GM12891 (cell line): ENCODE measurements at regions not wholly inside any gene's neighbourhood (a gene's known extent, or its start where the extent isn't known, plus 50 kb on each side); places are given as distances from the start of the nearest gene placed in this dataset.

Experiments
- DNase-seq: peaks from one replicate; pipeline ENCODE4 v3.0.0; 2011; ENCODE audit warnings: low spot score; ENCODE audit not compliant: insufficient read length
- FAIRE-seq: peaks from 2 replicates; lab custom pipeline; 2011; peaks lifted over from hg19 to GRCh38; lab: Jason Lieb, UNC
- PAX5 ChIP-seq: IDR thresholded peaks from 2 replicates; pipeline ENCODE4 v1.6.1; 2011; ENCODE audit warnings: low read length, moderate library complexity, mild to moderate bottlenecking; ENCODE audit not compliant: insufficient read depth, severe bottlenecking
- POLR2A ChIP-seq: IDR thresholded peaks from 2 replicates; pipeline ENCODE4 v1.6.1; 2011; ENCODE audit warnings: low read depth, low read length, control low read depth
- POLR2AphosphoS5 ChIP-seq: IDR thresholded peaks from 2 replicates; pipeline ENCODE4 v1.6.1; 2011; ENCODE audit warnings: low read depth, low read length, control low read depth
- POU2F2 ChIP-seq: IDR thresholded peaks from 2 replicates; pipeline ENCODE4 v1.6.1; 2011; ENCODE audit warnings: low read depth, mild to moderate bottlenecking, control low read depth, low read length, moderate library complexity
- SPI1 ChIP-seq: IDR thresholded peaks from 2 replicates; pipeline ENCODE4 v1.6.1; 2011; ENCODE audit warnings: low read depth, low read length, control low read depth
- TAF1 ChIP-seq: IDR thresholded peaks from 2 replicates; pipeline ENCODE4 v1.6.1; 2011; ENCODE audit warnings: low read depth, low read length, control low read depth

DNA sequence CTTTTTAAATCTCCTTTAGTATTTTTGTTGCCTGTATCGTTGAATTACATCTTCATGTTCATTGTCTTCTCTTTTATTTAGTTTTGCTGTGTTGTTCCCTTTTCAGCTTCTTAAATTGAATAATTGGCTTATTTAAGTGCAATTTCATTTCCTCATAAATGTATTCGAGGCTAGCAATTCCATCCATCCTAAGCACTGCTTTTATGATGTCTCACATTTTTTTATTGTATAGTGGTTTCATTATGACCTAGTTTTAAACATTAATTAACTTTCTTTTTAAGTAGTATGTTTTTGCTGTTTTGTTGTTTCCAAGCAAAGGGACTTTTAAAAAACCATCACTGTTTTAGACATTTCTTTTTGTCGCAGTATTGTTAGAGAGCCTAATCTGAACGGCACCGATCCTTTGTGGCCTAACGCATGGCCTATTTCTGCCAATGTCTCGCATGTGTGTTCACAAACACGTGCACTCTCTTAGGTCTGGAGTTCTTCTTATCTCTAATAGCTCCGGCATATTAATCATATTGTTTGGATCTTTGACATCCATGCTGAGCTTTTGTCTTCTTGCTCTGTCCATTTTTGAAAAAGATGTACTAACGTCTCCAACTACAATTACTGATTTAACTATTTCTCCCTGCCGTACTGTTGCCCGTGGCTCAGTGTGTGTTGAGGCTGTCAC lies 59.6 kb upstream of the ZNF516 start:
- peak; percentile 65 for FAIRE-seq
- no peak for DNase-seq
- TF ChIP-seq TAF1 (no peak), SPI1 (no peak), POLR2AphosphoS5 (no peak), POU2F2 (no peak), PAX5 (no peak), POLR2A (no peak)

DNA sequence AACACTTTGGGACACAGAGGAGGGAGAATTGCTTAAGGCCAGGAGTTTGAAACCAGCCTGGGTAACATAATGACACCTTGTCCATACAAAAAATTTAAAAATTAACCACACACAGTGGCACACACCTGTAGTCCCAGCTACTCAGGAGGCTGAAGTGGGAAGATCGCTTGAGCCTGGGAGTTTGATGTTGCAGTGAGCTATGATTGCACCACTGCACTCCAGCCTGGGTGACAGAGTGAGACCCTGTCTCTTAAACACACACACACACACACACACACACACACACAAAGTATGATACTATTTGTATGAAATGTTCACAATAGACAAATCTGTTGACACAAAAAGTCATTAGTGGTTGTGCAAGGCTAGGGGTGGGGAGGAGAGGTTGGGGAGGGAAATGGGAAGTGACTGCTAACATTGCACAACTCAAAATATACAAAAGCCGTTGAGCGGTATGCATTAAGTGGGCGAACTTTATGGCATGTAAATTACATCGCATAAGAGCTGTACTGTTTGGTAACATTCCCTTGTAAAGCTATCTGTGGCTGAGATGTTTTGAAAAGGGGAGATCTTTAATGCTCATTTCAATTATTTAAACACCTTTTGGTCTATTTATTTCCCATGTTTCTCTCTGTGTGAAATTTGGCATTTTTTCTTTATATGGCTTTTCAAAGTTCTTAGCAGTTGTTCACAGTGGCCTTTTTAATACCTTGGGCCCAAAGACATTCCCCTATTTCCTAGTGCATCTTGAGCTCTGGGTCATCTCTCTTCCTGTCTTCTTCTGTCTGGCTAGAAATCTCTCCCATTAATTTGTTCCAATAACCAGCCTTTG lies 58.9 kb upstream of the ZNF516 start:
- peak; percentile 5; the same call in 1 of the 2 replicates for TF ChIP-seq SPI1
- TF ChIP-seq POLR2A = no peak
- no peak for TF ChIP-seq POU2F2
- TF ChIP-seq TAF1 = no peak
- no peak for DNase-seq
- no peak for FAIRE-seq

DNA sequence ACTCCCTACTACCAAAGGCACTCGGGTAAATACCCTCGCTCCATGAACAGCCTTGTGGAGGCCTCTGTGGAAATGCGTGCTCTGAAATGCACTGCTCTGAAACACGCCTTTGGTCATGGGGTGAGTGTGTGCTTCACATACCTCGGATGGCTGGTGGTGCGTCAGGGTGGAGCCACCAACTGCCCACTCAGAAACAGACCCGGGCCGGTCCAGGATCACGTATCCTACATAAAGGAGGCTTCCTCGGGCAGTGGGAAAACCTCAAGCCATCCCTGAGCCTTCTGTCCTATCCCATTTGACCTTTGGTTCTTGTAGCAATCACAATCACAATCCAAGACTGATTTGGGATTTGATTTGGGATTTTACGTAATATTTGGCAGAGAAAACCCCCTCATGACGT lies 53.5 kb upstream of the ZNF516 start:
- FAIRE-seq = no peak
- DNase-seq = no peak
- TF ChIP-seq TAF1 (no peak), POU2F2 (no peak), PAX5 (no peak), POLR2AphosphoS5 (no peak), SPI1 (no peak), POLR2A (no peak)

DNA sequence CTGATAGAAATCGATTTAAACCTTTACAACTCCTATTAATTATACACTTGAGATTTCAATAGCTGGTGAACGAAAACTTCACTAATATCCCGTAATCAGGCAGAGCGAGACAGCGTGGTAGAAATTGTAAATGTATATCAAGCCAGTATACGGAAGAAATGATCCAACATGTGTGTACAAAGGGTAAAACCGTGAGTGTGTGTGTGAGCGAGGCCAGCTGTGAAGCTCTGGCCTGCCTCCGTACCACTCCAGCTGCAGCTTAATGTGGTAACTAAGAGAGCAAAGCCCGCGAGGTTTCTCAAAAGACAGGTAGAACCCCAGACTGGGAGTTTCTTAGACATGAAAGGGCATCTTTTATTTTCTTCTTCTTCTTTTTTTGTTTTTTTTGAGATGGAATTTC lies 52.3 kb upstream of the ZNF516 start:
- TF ChIP-seq PAX5 (no peak), POU2F2 (no peak), SPI1 (no peak), TAF1 (no peak), POLR2AphosphoS5 (no peak), POLR2A (no peak)
- FAIRE-seq = no peak
- no peak for DNase-seq

DNA sequence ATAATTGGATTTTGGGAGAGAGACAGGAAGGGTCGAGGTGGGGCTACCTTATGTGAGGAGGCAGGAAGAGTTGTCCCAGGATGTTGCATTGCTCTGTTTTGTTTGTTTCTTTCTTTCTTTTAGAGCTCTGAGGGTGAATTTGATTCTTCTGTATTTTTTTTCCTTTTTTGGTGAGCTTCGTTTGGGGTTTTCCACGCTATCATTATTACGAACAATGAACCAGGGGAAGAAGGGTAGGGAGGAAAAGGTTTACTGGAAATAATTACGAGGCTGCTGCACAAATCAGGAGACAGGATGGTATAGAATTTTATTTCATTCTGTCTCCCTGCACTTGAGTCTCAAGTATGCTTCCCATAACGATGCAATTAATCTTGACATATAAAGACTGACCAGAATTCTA lies 51.4 kb upstream of the ZNF516 start:
- FAIRE-seq (no peak), DNase-seq (no peak)
- TF ChIP-seq POLR2AphosphoS5 = no peak
- TF ChIP-seq POU2F2 = no peak
- no peak for TF ChIP-seq TAF1
- TF ChIP-seq POLR2A = no peak
- TF ChIP-seq SPI1 = no peak
- TF ChIP-seq PAX5 = no peak

DNA sequence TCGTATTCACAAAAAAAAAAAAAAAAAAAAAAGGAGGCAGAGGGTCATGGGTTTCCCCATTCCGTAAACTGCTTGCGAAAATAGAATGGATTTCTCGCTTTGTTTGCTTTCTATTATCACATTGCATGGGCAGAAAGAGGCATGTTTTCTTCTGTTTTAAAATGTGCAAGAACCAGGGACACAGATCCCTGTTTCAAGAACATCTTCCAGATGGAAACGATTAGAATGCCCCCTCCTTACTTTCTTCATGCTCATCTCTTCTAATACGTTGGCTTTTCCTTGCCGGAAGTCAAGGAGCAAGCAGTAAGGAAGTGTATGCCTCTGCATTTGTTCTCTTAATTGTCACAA lies 51.0 kb upstream of the ZNF516 start:
- TF ChIP-seq POLR2A (no peak), PAX5 (no peak), POU2F2 (no peak), SPI1 (no peak)
- no peak for FAIRE-seq
- DNase-seq = no peak

DNA sequence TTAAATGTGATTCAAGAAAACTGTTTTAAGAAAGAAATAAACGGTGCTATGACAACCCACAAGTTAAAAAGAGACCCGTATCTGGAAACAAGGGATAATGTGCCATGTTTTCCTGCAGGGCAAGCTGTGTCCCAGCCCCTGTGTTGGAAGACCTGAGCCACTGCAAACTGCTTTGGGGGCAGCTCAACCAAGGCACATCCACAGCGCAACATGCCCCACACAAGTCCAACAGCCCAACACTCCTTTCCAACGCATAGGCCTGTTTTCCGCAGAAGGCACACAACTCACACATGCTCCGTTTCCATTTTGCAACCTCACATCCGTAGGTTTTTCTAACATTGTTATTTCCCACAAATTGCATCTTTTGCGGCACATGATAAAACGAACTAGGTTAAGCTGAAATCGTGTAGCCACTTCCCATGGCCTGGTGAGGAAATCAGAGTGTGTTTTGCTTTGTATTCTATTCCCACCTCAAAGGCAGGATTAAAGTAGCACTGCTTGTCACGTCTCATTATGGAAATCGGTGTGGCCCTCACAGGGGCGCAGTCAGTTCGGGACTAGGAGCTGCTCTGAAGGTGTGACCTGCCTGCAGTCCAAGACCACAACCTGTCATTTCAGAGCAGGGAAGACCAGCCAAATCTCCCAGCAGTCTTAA lies 50.5 kb upstream of the ZNF516 start:
- TF ChIP-seq POU2F2 = no peak
- TF ChIP-seq SPI1 = no peak
- TF ChIP-seq TAF1 = no peak
- no peak for TF ChIP-seq POLR2A
- no peak for TF ChIP-seq POLR2AphosphoS5
- TF ChIP-seq PAX5 = no peak
- DNase-seq (no peak), FAIRE-seq (no peak)

DNA sequence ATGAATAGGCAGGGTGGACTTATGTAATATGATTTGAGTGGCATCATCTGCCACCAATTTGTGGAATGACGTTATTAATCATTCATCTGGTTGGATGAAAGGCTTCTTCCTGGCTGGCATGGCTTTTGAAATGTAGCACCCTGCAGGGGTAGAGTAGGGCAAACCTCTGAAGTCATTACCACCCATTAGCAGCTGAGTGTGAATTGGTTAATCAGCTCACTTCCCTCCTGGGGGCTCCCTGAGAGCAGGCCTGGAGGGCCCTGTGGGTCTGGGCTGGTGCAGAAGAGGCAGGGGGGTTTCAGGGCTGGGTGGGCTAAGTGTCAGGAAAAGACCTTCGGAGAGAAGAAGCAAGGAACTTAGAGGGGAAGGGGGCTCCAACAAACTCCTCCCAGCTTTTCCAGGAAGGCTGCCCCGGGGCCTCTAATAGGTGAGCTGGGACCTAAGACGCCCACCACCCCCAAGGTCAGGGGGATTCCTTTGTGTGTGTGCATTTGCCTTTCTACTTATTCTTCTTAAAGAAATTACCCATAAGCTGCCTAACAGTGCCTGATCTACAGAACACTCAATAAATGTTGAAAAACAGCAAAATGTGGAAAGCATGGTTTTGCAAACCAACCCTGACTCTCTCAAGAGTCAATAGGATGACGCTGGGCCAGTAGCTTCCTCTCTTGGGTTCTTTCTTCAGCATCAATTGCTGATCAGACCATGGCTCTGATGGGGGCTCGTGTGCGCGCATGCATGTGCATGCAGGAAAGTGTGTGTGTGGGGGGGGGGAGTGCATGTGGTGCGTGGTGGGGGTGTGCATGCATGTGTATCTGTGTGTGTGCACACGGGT lies 49.7 kb upstream of the ZNF516 start:
- FAIRE-seq (no peak), DNase-seq (no peak)
- no peak for TF ChIP-seq POLR2A
- TF ChIP-seq POLR2AphosphoS5 = no peak
- no peak for TF ChIP-seq SPI1
- no peak for TF ChIP-seq POU2F2
- no peak for TF ChIP-seq TAF1
- TF ChIP-seq PAX5 = no peak
